ENCODE measurements at regions not wholly inside any gene's neighbourhood (a gene's known extent, or its start where the extent isn't known, plus 50 kb on each side); places are given as distances from the start of the nearest gene placed in this dataset.
A peak's percentile ranks its signal among the peaks of the same experiment; 100 is the strongest.

DNA sequence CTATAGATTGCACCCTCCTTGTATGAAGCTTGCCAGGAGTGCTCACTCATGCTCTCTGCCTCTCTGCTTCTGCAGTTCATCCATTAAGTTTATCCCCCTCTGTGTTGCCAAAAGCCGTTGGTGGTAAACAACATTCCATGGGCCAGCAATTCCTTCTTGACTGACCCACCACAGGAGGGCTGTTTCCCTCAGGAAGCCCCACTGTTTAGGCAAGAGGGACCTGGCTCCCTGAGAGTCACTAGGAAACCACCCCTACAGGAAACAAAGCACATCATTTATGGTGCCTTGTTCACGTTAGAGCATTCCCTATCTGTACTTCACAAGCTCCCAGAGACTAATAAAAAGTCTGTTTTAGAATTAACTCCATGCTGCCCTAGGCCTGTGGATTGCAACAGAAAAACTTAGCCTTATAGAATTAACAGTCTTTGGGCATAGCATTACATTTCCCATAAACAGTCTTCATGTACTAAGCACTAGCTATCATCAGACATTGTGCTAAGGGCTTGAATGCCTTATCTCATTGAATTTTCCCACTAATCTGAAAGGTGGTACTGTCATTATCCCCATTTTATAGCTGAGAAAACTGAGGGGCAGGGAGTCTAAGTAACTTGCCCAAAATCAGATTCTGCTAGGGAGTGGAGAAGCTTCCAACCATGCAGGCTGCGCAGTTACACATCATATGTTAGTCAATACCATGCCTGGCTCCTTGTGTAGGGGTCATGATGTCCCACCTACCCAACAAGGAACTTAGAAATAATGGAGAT lies 149.9 kb downstream of the SHQ1 start:
- DNase-seq: no peak

DNA sequence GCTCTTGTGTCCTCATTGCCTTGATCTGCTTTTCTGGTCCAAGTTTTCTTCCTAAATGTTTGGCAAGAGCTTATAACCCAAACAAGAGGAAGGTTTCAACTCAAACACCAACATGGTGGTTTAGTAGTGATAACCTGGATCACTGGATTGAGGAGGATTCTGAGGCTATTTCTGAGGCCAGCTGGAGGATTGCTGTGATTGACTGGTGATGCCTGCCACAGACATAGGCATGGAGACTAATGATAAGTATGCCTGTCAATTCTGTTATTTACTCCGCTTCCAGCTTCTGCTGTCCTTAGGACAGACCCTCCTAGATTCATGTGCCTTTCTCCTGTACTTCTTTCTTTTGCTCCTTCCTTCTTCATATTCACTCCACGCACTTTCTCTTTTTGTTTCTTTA lies 150.5 kb downstream of the SHQ1 start:
- DNase-seq: no peak

DNA sequence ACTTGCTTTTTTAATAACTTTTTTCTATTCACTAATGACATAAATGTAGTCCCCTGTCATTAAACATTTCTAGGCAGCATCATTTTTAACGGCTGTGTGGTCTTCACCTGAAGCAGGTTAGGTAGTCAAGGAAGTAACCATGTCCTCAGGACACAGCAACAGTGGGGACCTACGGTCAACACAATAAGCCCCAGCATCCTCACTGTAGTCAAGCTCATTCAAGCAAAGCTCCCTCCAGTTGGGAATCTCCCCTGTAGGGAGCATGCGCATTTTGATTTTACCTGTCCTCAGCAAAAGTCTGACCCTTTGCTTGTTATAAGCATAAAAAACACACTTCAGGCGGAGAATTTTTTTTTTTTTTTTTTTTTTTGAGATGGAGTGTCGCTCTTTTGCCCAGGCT lies 151.4 kb downstream of the SHQ1 start:
- DNase-seq: no peak

DNA sequence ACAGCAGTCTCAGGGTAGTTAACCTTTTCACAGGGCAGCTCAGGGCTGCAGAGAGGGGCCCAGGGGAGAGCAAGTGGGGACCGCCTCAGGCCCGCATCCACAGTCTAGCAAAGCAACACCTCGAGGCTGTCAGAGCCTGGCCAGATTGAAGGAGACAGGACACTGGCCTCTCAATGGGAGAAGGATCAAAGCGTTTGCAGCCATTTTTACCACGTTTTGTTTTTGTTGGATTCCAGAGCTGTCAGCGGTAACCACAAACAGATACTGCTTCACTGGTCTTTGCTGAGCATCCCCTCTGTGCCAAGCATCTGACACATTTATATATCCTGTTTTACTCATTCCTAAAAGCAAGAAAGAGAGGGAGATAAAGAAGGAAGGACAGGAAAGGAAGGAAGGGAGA lies 153.8 kb downstream of the SHQ1 start:
- DNase-seq: no peak

DNA sequence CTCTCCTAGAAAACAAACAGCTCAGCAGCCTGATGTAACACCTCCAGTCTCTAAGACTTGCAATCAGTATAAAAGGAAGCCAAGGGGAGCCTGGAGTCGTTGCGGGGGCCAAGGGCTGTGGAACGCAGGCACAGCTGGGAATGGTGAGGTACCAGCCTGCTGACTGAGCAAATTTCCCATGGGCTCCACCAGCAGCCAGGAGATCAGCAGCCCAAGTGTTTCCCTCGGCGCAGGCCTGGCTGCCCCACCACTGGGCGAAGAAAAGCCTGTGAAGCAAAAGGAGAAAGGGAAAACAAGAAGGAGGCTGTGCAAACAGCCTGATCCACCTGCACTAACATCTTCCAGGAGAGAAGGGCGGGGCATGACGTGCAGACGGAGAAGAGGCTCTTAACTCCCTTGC lies 155.3 kb downstream of the SHQ1 start:
- DNase-seq: no peak

DNA sequence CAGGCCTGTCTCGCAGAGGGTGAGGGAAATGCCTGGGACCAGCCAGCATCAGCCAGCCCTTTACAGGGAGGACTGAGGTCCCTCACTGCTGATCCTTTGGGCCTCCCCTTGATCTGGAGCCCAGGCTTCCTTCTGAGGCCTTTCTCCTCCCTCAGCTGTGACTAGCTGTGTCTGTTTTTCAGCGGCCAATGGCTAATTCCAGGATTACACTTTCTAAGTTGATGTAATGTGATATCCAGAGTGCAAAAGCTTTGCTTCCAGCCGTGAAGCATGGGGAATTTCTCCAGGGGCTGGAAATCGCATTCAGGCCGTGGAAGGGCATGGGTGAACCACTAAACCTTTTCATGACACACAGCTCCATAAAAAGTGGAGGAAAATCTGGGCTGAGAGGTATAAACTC lies 157.6 kb downstream of the SHQ1 start:
- peak; percentile 16 for DNase-seq

DNA sequence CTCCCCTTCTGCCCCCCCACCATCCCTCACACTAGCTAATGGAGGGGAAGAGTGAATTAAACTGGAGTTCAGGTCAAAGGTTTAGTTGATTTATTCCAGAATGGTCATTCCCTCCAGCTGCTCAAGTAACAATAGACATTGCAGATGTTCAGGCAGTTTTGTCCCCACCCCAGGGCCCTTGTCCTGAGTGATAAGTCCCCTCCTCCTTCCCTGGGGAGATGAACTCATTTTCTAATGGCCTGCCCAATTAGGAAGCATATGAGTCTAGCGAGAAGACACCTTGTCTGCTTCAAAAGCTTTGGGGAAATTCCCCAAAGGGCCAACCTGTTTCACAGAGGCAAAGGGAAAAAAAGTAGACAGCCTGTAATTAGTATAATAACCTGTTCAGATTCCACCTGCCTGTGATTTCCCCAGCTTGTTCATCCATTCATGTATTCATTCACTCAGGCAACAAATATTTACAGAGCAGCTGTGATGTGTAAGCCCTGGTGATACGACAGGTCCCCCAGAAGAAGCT lies 165.3 kb downstream of the SHQ1 start:
- DNase-seq: no peak

DNA sequence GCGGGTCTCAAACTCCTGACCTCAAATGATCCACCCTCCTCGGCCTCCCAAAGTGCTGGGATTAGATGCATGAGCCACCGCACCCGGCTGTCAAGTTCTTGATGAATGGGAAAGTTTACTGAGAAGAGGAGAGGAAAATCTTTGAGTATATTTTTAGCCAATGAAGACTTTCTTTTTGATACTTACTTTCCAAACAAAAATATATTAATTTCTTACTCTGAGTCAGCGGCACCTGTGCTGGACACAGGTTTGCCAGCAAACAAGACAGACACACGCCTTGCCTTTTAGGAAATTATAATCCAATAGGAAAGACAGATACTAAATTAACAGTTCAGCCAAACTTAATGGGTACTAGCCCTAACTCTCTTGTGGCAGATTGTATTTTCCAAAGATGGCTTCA lies 166.6 kb downstream of the SHQ1 start:
- DNase-seq: no peak

DNA sequence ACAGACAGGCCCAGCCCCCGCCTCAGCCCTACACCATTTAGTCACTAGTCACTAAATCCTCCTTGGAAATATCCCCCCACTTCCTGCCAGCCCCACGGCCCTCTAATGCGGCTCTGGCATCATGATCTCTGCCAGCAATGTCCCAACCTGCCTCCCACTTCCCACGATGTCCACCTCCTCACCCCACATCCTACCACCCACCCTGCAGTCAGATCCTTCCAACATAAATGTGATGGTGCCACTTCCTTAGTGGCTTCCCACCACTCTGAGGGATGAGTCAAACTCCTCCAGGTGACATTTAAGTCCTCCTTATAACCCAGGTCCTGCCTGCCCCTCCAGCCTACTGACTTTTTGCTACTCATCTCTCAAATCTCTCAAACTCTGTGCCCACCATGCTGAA lies 167.5 kb downstream of the SHQ1 start:
- no peak for DNase-seq

DNA sequence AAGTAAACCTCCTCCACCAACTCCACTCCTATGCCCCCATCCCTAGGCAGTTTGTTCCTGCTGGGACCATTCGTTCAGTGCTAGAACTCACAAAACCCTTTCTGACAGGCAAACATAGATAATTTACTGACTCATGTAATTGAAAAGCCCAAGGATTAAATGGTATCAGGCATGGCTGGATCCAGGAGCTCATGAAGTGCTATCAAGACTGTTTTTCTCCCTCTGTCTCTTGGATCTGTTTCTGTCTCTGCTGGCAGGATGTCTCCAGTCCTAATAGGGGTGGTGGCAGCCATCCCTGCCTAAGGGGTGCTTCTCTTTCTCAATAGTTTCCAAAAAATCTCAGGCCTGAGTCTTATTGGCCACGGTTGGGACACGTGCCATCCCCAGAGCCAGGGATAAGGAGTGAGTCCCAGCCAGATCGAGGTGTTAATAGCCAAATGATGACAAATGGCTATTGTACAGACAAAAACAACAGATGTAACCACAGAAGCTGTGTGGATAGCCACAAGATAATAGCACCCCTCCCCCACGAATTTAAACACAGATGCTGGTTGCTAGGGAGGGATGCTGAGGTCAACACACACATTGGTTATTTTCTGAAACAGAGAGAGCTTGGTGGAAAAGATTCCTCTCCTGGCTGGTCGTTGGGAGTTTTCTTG lies 168.6 kb downstream of the SHQ1 start:
- DNase-seq: peak; percentile 29

DNA sequence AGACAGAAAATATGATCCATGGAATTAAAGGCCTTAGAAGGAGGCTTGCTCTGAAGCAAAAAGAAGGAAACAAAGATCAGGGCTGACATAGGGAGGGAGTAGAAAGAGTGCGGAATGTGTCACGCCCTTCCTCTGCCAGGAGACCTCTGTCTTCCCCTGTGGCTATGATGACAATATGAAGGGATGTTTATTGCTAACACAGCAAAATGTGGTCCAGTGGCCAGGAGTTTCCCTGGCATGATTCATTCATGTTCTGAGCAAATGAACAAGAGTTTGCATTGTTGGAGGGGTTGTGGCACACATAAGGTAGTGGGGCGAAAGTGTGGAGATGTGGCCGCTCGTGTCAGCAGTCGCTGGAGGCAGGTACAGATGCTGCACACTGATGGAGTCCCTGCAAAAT lies 169.4 kb downstream of the SHQ1 start:
- no peak for DNase-seq

DNA sequence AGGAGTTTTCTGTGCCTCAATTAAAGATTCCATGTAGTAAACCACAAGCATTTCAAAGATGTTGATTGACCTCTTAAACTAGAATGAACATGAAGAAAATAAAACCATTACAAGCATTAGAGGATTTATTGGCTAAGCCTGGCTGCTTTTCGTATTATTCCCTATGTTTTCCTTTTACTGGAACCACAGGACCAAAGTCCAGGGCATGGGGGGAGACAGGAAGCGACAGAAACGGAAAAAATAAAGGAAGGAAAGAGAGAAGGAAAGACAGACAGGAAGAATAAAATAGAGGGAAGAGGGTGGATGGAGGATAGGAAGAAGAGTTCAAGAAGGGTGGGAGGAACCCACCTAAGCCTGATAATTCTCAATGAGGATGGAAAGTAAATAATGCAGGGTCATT lies 169.9 kb downstream of the SHQ1 start:
- no peak for DNase-seq

DNA sequence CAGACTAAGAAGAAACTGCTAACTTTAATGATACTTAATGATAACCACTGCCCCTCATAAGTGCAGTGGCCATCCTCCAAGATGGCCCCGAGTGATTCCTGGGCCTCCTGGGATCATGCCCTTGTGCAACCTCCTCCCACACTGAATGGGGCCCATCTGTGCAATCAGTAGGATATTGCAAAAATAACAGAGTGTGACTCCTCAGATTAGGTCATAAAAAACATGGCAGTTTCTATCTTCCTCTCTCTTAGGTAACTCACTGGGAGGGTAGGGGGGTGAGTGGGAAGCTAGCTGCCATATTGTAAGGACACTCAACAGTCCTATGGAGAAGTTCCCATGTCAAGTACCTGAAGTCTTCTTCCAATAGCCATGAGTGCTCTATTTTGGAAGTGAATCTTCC lies 173.0 kb downstream of the SHQ1 start:
- DNase-seq: no peak

DNA sequence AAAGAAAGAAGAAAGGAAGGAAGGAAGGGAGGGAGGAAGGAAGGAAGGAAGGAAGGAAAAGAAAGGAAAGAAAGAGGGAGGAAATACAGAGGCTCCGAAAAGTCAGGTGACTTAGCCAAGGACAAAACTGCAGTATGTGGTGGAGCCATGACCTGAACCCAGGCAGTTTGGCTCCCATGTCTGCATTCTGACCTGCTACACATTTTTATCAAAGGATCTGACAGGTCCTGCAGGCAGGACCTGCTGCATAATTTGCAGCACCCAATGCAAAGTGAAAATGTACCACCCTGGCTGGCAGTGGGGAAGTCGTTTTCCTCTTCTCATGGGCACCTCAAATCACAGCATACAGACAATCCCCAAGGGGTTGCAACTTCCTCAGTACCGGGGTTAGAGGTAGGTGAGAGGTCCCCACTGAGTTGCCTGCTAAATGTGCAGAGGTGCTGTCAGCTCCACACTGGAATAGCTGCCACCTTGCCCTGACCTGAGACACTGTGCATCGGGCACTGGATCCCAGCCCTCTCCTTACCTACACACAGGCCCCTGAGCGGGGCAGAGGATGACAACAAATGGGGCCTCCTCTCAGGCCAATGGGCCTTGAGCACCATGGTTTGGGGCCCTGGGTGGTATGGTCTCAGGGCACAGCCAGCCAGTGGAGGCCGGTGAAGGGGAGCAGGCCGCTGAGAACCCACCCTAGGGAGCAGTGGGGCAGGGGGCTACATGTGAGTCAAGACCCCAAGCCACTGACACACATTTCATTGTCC lies 175.1 kb downstream of the SHQ1 start:
- DNase-seq: no peak

DNA sequence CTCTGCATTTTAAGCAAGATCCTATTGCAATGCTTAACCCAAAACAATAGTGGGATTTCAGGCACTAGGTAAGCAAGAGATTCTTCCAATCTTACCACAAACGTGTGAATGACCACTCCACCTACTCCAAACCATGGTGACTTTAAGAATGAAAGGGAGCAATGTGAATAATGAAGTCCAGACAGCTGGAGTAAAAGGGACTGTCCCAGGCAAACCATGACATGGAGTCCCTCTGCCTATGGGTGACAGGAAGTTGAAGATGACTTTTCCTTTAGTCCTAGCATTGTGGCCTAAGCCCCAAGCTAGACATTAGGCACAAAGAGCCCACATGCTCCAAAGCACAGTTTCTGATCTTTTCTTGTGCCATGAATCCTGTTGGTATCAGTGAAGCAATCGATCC lies 179.0 kb downstream of the SHQ1 start:
- no peak for DNase-seq

DNA sequence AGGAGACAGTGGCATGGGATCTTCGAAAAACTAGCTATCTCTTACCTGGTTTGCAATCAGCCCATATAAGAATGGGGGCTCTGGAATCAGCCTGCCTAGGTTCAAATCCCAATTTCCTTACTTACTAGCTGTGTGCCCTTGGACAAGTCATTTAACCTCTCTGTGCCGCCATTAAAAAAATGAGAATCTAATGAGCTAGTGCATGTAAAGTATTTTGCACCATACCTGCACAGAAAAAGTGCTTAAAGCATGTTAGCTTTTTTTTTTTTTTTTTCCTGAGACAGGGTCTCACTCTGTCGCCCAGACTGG lies 181.8 kb downstream of the SHQ1 start:
- DNase-seq: no peak

DNA sequence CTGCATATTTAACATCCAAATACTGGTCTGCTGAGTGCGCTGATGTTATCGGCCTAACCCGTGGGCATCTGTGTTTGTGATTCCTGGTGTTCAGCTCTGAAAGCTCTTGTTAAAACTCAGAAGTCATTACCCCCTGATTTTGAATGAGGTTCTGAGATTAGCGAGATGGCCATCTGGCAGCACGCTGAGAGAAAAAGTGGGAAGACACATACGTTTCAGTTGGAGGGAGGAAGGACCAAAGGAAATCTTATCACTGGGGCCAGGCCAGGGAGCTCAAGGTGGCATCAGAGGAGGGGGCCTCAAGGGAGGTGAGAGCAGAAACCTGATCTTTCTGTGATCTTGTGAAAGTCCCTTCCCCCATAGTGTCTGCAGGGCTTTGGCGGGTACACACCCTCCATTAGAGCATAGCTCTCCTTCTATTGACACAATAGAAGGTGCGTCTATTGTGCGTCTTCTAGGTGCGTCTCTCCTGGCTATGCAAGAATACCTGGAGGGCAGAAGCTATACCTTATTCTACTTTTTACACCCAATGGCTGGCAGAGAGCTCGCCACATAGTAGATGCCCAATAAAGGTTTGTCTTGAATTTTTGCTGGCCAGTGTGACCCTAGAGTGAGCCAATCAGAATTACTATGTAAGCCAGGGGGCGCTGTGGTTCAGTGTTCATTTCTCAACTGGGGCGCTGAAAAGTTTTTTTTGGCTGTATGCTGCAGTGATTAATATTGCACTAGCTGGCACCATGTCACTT lies 182.4 kb downstream of the SHQ1 start:
- no peak for DNase-seq

DNA sequence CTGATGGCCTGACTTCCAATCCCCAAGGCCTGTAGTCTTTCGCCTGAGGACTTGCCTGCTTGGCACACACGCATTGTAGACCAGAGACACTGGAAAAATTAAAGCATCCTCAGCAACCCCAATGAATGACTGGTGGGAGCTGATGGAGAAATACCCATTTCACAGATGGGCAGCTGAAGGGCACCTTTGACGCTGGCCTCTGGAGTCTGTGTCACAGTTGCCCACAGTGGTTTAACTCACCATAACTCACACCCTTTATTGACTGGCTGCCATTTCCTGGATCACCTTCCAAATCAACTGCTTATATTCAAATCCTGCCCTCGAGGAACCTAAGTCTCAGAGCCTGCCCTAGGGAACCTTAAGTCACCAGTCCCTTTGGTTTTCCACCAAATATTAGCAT lies 183.1 kb downstream of the SHQ1 start:
- DNase-seq: no peak

DNA sequence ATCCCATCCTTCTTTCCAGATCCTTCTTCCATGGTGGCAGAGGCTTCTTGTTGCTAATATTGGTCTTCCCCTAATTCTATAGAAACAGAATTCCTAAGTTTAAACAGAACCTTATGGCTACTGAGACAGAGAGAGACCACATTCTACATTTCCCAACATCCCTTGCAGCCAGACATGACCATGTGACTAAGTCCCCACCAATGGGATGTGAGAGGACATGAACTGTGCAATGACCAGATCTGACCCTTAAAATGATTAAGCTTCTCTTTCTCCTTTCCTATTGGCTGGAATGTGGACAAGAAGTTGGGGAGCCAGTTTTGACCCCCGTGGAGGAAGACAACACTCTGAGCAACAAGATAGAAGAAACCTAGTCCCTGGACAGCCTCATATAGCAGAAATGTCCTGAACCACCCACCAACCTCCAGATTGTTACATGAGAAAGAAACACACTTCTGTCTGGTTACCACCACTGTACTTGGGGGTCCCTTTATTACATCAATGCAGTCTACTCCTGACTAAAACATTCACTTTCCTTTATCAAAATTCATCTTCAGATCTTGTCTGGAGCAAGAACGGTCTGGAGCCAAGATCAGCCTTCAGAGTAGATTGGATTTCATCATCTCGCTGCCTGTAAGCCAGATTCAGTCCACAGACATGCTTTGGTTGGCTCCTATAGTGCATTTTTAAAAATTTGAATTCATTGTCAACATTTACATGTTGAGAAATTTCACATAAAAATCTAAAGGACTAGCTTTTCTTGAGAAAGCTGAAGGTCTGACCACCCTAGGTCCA lies 183.9 kb downstream of the SHQ1 start:
- DNase-seq: no peak

DNA sequence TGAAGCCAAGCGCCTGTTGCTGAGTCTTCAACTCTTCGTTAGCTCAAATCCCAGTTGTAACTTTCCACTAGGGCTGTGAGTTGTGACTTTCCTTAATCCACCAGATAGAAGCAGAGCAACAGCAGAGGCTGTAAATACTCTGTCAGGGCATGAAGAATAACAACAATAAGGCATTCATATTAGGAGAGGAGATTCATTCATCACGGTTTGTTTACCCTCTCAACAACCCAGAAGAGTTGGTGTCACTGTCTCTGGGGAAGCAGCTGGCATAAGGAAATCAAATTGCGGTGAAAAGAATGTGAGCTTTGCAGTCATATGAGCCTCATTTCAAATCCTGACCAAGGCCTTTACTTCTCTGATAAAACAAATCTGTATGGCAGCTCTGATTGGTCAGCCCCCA lies 184.8 kb downstream of the SHQ1 start:
- peak; percentile 16 for DNase-seq

DNA sequence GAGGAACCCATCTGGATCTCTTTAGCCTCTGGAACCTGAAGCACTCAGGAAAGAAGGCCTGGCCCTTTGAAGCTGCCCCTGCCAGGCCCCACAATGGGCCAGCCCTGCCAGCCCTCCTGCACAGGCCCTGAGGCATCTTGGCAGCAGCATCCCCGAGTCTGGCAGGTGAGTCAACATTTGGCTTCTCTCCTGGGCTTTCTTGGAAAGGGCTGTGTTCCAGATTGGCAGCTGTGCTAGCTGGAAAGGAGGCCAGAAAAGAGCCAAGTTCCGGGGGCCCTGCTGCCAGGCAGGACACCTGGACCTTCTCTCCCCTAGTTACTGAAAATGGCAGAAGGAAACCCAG lies 187.2 kb downstream of the SHQ1 start:
- DNase-seq: peak; percentile 23

All from hindlimb muscle (tissue), 1 donor.